Activated T-cell treated with anti-CD3 and anti-CD28 coated beads for 48 hours (primary cell): ENCODE measurements at regions not wholly inside any gene's neighbourhood (a gene's known extent, or its start where the extent isn't known, plus 50 kb on each side); places are given as distances from the start of the nearest gene placed in this dataset.
"Not testable (repeated sequence)": the region's sequence is repeated elsewhere in the genome, so short reads cannot be mapped to it uniquely, and the experiment has no call there.

Source experiments
- DNase-seq: peaks from one replicate; pipeline ENCODE4 v3.0.0-alpha.2; 2020; ENCODE audit warnings: low read depth

- no peak for DNase-seq
Observed at GRCh38 chr1:213783893-213784292, 203.9 kb upstream of the PROX1 start.

- no peak for DNase-seq
Observed at GRCh38 chr1:213786683-213787082, 201.1 kb upstream of the PROX1 start.

GRCh38 chr1:213790565-213790964 is 197.2 kb upstream of the PROX1 start:
- DNase-seq, result no peak

GRCh38 chr1:213793482-213794067 is 194.2 kb upstream of the PROX1 start:
- DNase-seq, result no peak

- DNase-seq, result no peak
Observed at GRCh38 chr1:213796525-213796924, 191.2 kb upstream of the PROX1 start.

- not testable (repeated sequence) for DNase-seq
Observed at GRCh38 chr1:213808288-213808687, 179.5 kb upstream of the PROX1 start.

GRCh38 chr1:213817156-213817555 is 170.6 kb upstream of the PROX1 start:
- no peak for DNase-seq

GRCh38 chr1:213820362-213821149 is 167.2 kb upstream of the PROX1 start:
- no peak for DNase-seq

- no peak for DNase-seq
Observed at GRCh38 chr1:213821175-213821942, 166.4 kb upstream of the PROX1 start.

GRCh38 chr1:213821943-213822334 is 165.8 kb upstream of the PROX1 start:
- DNase-seq, result no peak

GRCh38 chr1:213826891-213827290 is 160.9 kb upstream of the PROX1 start:
- no peak for DNase-seq

GRCh38 chr1:213828867-213829266 is 158.9 kb upstream of the PROX1 start:
- no peak for DNase-seq

- no peak for DNase-seq
Observed at GRCh38 chr1:213829780-213830179, 158.0 kb upstream of the PROX1 start.

- DNase-seq, result no peak
Observed at GRCh38 chr1:213830371-213830770, 157.4 kb upstream of the PROX1 start.

GRCh38 chr1:213840575-213840974 is 147.2 kb upstream of the PROX1 start:
- no peak for DNase-seq

- DNase-seq, result no peak
Observed at GRCh38 chr1:213844632-213845031, 143.1 kb upstream of the PROX1 start.

- no peak for DNase-seq
Observed at GRCh38 chr1:213852107-213852506, 135.7 kb upstream of the PROX1 start.

GRCh38 chr1:213858581-213858980 is 129.2 kb upstream of the PROX1 start:
- DNase-seq, result no peak

GRCh38 chr1:213861841-213862240 is 125.9 kb upstream of the PROX1 start:
- DNase-seq, result no peak

GRCh38 chr1:213864091-213864490 is 123.7 kb upstream of the PROX1 start:
- DNase-seq, result no peak

- DNase-seq, result no peak
Observed at GRCh38 chr1:213868482-213868881, 119.3 kb upstream of the PROX1 start.

GRCh38 chr1:213871179-213871578 is 116.6 kb upstream of the PROX1 start:
- no peak for DNase-seq

- DNase-seq, result no peak
Observed at GRCh38 chr1:213874789-213875188, 113.0 kb upstream of the PROX1 start.
